H1 (cell line): ENCODE measurements at regions not wholly inside any gene's neighbourhood (a gene's known extent, or its start where the extent isn't known, plus 50 kb on each side); places are given as distances from the start of the nearest gene placed in this dataset.

Source experiments
- CTCF ChIA-PET: fragments of 300-600 bp; sonication (Branson Sonifier 250); formaldehyde crosslinking; loops from one replicate; lab custom pipeline; 2021; ENCODE audit not compliant: partially characterized antibody; lab: Charles Lee
- POLR2A ChIA-PET: fragments of 300-600 bp; sonication (Branson Sonifier 250); formaldehyde crosslinking; loops from one replicate; lab custom pipeline; 2021; ENCODE audit warnings: inconsistent platforms; ENCODE audit not compliant: partially characterized antibody; lab: Charles Lee
- DNase-seq, 2 experiments: peaks; one replicate each; pipeline versions ENCODE4 v3.0.0 to v3.0.0-alpha.2; 2010 to 2022; ENCODE audit warnings: low spot score in 2 of 2, low read depth in 1 of 2, mixed read lengths in 1 of 2
- FAIRE-seq: peaks from 2 replicates; lab custom pipeline; 2011; peaks lifted over from hg19 to GRCh38; lab: Jason Lieb, UNC
- H2AFZ ChIP-seq: 2 replicates; pipeline ENCODE4 v1.8.1; 2012; ENCODE audit warnings: low read length, inconsistent platforms
- H2AK5ac ChIP-seq: 2 replicates; pipeline ENCODE4 v1.6.1; 2013; ENCODE audit warnings: low read depth, low read length
- H2BK120ac ChIP-seq: replicated peaks from 2 replicates; pipeline ENCODE3; 2013; ENCODE audit warnings: low read depth, low read length, inconsistent platforms
- H2BK12ac ChIP-seq: 2 replicates; pipeline ENCODE4 v1.6.1; 2013; ENCODE audit warnings: low read depth, low read length
- H2BK15ac ChIP-seq: 2 replicates; pipeline ENCODE4 v1.6.1; 2013; ENCODE audit warnings: low read length
- H2BK20ac ChIP-seq: 2 replicates; pipeline ENCODE4 v1.6.1; 2013; ENCODE audit warnings: low read length
- H2BK5ac ChIP-seq: 2 replicates; pipeline ENCODE4 v1.6.1; 2013; ENCODE audit warnings: low read depth, low read length
- H3K14ac ChIP-seq: 2 replicates; pipeline ENCODE4 v1.6.1; 2013; ENCODE audit warnings: inconsistent platforms; ENCODE audit not compliant: insufficient read length
- H3K18ac ChIP-seq: 2 replicates; pipeline ENCODE4 v1.6.1; 2013; ENCODE audit warnings: low read length; ENCODE audit errors: extremely low read depth
- H3K23ac ChIP-seq: 2 replicates; pipeline ENCODE4 v1.6.1; 2013; ENCODE audit warnings: inconsistent platforms; ENCODE audit not compliant: insufficient read length
- H3K23me2 ChIP-seq: 2 replicates; pipeline ENCODE4 v1.6.1; 2013; ENCODE audit warnings: low read depth, low read length
- H3K27ac ChIP-seq: 2 replicates; pipeline ENCODE4 v1.6.1; 2011; ENCODE audit warnings: low read depth, low read length, inconsistent platforms
- H3K27me3 ChIP-seq, 4 experiments: replicated peaks in 1 of 4; 1 replicate in 1 of 4; 2 replicates in 3 of 4; pipeline versions ENCODE4 v1.6.1 to v1.8.1; 2011 to 2013; ENCODE audit warnings: low read length in 3 of 4, mild to moderate bottlenecking in 3 of 4, inconsistent platforms in 2 of 4, mixed read lengths in 2 of 4, moderate library complexity in 1 of 4; ENCODE audit not compliant: control insufficient read depth in 3 of 4, insufficient read depth in 3 of 4; ENCODE audit errors: extremely low read depth in 1 of 4
- H3K36me3 ChIP-seq, 4 experiments: 2 replicates each; pipeline versions ENCODE4 v1.6.1 to v1.8.1; 2011 to 2013; ENCODE audit warnings: mild to moderate bottlenecking in 4 of 4, low read length in 3 of 4, moderate library complexity in 2 of 4, control low read depth in 1 of 4, inconsistent platforms in 1 of 4; ENCODE audit not compliant: insufficient read depth in 4 of 4, control insufficient read depth in 2 of 4
- H3K4ac ChIP-seq: replicated peaks from 2 replicates; pipeline ENCODE3; 2013; ENCODE audit warnings: low read length, low read depth, mixed read lengths, inconsistent platforms; ENCODE audit not compliant: insufficient read length
- H3K4me1 ChIP-seq, 4 experiments: replicated peaks in 1 of 4; 1 replicate in 1 of 4; 2 replicates in 3 of 4; pipeline versions ENCODE4 v1.6.1 to v1.8.1; 2011 to 2013; ENCODE audit warnings: low read length in 3 of 4, inconsistent platforms in 2 of 4, mixed read lengths in 1 of 4; ENCODE audit not compliant: insufficient read depth in 4 of 4, control insufficient read depth in 3 of 4
- H3K4me2 ChIP-seq, 2 experiments: 2 replicates each; pipeline versions ENCODE4 v1.6.1 to v1.8.1; 2011 to 2013; ENCODE audit warnings: low read depth in 2 of 2, low read length in 2 of 2, control low read depth in 1 of 2, inconsistent platforms in 1 of 2, mild to moderate bottlenecking in 1 of 2; ENCODE audit not compliant: insufficient read depth in 1 of 2
- H3K4me3 ChIP-seq, 4 experiments: fragments of 200-600, 300-600 bp in 1 of 4; sonication (generic), shearing (Covaris generic), sonication (Bioruptor Twin) in 1 of 4; 2 replicates each; pipeline versions ENCODE4 v1.5.1 to v1.8.1; 2011 to 2016; ENCODE audit warnings: low read length in 4 of 4, low read depth in 3 of 4, control low read depth in 2 of 4, inconsistent platforms in 2 of 4, mild to moderate bottlenecking in 2 of 4, mixed read lengths in 1 of 4, moderate library complexity in 1 of 4; ENCODE audit not compliant: insufficient read depth in 2 of 4; ENCODE audit errors: extremely low read depth in 1 of 4
- H3K56ac ChIP-seq: replicated peaks from 2 replicates; pipeline ENCODE3; 2013; ENCODE audit warnings: low read depth, mild to moderate bottlenecking, mixed read lengths, low read length, inconsistent platforms; ENCODE audit not compliant: insufficient read length
- H3K79me1 ChIP-seq: 2 replicates; pipeline ENCODE4 v1.6.1; 2013; ENCODE audit warnings: low read depth, low read length, control low read depth
- H3K79me2 ChIP-seq, 2 experiments: 2 replicates each; pipeline versions ENCODE4 v1.6.1 to v1.8.1; 2012 to 2013; ENCODE audit warnings: low read length in 2 of 2, mild to moderate bottlenecking in 2 of 2, inconsistent platforms in 1 of 2; ENCODE audit not compliant: insufficient read depth in 2 of 2, control insufficient read depth in 1 of 2
- H3K9ac ChIP-seq, 4 experiments: replicated peaks in 1 of 4; 1 replicate in 1 of 4; 2 replicates in 3 of 4; pipeline versions ENCODE4 v1.6.1 to v1.8.1; 2011 to 2013; ENCODE audit warnings: low read depth in 3 of 4, low read length in 3 of 4, control low read depth in 2 of 4, mild to moderate bottlenecking in 2 of 4, moderate library complexity in 2 of 4, inconsistent platforms in 1 of 4; ENCODE audit errors: extremely low read depth in 1 of 4
- H3K9me3 ChIP-seq, 2 experiments: 2 replicates each; pipeline versions ENCODE4 v1.6.1 to v1.8.1; 2012 to 2013; ENCODE audit warnings: mild to moderate bottlenecking in 2 of 2, moderate library complexity in 2 of 2, control low read depth in 1 of 2, inconsistent platforms in 1 of 2, low read depth in 1 of 2, low read length in 1 of 2, mixed read lengths in 1 of 2; ENCODE audit not compliant: insufficient read depth in 2 of 2
- H4K20me1 ChIP-seq, 2 experiments: replicated peaks in 1 of 2; 2 replicates each; pipeline versions ENCODE3 to v1.8.1; 2011 to 2013; ENCODE audit warnings: inconsistent platforms in 2 of 2, low read length in 2 of 2, mild to moderate bottlenecking in 1 of 2; ENCODE audit not compliant: insufficient read depth in 2 of 2, control insufficient read depth in 1 of 2
- H4K5ac ChIP-seq: 2 replicates; pipeline ENCODE4 v1.6.1; 2013; ENCODE audit warnings: low read length, low read depth, mixed read lengths, inconsistent platforms; ENCODE audit not compliant: insufficient read length
- H4K8ac ChIP-seq: 2 replicates; pipeline ENCODE4 v1.8.0; 2013; ENCODE audit warnings: mild to moderate bottlenecking, moderate library complexity, low read length, inconsistent platforms; ENCODE audit not compliant: insufficient read depth; ENCODE audit errors: extremely low read depth
- H4K91ac ChIP-seq: replicated peaks from 2 replicates; pipeline ENCODE3; 2013; ENCODE audit warnings: low read length, mixed read lengths, inconsistent platforms; ENCODE audit not compliant: insufficient read length
- BACH1 ChIP-seq: IDR thresholded peaks from 2 replicates; pipeline ENCODE4 v1.6.1; 2012; ENCODE audit warnings: low read length, improper control_type of control experiment
- CEBPB ChIP-seq: IDR thresholded peaks from 2 replicates; pipeline ENCODE4 v1.6.1; 2012; ENCODE audit warnings: low read depth, low read length
- CREB1 ChIP-seq: IDR thresholded peaks from 2 replicates; pipeline ENCODE4 v1.6.1; 2012; ENCODE audit warnings: inconsistent platforms
- CTBP2 ChIP-seq: IDR thresholded peaks from 2 replicates; pipeline ENCODE4 v1.7.0; 2011; ENCODE audit warnings: borderline replicate concordance, mild to moderate bottlenecking, moderate library complexity, mixed read lengths, low read length; ENCODE audit not compliant: insufficient read depth, insufficient read length
- EZH2 ChIP-seq: fragments of 200-600 bp; sonication (generic); IDR thresholded peaks from 2 replicates; pipeline ENCODE4 v1.7.1; 2012; ENCODE audit warnings: low read depth, mild to moderate bottlenecking, moderate library complexity, low read length, inconsistent platforms; ENCODE audit not compliant: severe bottlenecking
- FOSL1 ChIP-seq: IDR thresholded peaks from 2 replicates; pipeline ENCODE4 v1.6.1; 2011; ENCODE audit warnings: mild to moderate bottlenecking, low read depth, low read length, moderate library complexity; ENCODE audit not compliant: insufficient read depth
- NANOG ChIP-seq: IDR thresholded peaks from 2 replicates; pipeline ENCODE4 v1.6.1; 2011; ENCODE audit warnings: low read length, low read depth, mild to moderate bottlenecking, inconsistent platforms; ENCODE audit not compliant: insufficient read depth, poor library complexity, severe bottlenecking
- PHF8 ChIP-seq: fragments of 200-600 bp; sonication (generic); conservative IDR thresholded peaks from 2 replicates; pipeline ENCODE4 v1.7.1; 2012; ENCODE audit warnings: low read depth, mild to moderate bottlenecking, inconsistent platforms, low read length, moderate library complexity
- RFX5 ChIP-seq: IDR thresholded peaks from 2 replicates; pipeline ENCODE4 v1.6.1; 2011; ENCODE audit warnings: low read depth, low read length, improper control_type of control experiment, borderline replicate concordance
- TAF1 ChIP-seq: IDR thresholded peaks from 2 replicates; pipeline ENCODE4 v1.6.1; 2011; ENCODE audit warnings: mild to moderate bottlenecking, low read depth, low read length
- TCF12 ChIP-seq: IDR thresholded peaks from 2 replicates; pipeline ENCODE4 v1.6.1; 2011; ENCODE audit warnings: low read depth, mild to moderate bottlenecking, low read length
- ZNF274 ChIP-seq: IDR thresholded peaks from 2 replicates; pipeline ENCODE4 v1.7.0; 2012; ENCODE audit warnings: low read length, borderline replicate concordance; ENCODE audit errors: extremely low read depth
- WGBS, 2 experiments: shearing (Covaris generic) in 1 of 2; methylation state at CpG; one replicate each; pipeline versions ENCODE4 v1.1.6 to v1.1.7; 2013 to 2015; ENCODE audit warnings: low lambda C conversion rate in 2 of 2, mixed read lengths in 2 of 2, inconsistent platforms in 1 of 2, low coverage in 1 of 2, missing lambda C conversion rate in 1 of 2; ENCODE audit not compliant: insufficient replicate concordance in 2 of 2, insufficient coverage in 1 of 2, insufficient read length in 1 of 2; ENCODE audit errors: extremely low coverage in 1 of 2, missing lambda C conversion rate in 1 of 2; 5-methylcytosine and 5-hydroxymethylcytosine counted together

DNA sequence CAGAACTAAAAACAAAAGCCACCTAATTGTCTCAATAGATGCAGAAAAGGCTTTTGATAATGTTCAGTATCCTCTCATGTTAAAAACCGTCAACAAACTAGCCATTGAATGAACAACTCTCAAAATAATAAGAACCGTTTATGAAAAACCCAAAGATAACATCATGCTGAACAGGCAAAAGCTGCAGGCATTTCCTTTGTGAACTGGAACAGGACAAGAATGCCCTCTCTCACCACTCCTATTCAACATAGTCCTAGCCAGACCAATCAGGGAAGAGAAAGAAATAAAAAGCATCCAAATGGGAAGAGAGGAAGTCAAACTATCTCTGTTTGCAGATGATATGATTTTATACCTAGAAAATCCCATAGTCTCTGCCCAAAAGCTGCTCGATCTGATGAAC lies 179.6 kb upstream of the EDNRB start:
- Histone ChIP-seq H4K8ac (no peak overlapping the region), H2BK20ac (no peak overlapping the region), H2AFZ (no peak overlapping the region), H3K23ac (no peak overlapping the region), H4K91ac (no peak overlapping the region)
- no peak for FAIRE-seq
- TF ChIP-seq ZNF274 (no peak), NANOG (no peak), CTBP2 (no peak), TCF12 (no peak), FOSL1 (no peak), TAF1 (no peak), CEBPB (no peak), CREB1 (no peak), PHF8 (no peak), BACH1 (no peak), EZH2 (no peak), RFX5 (no peak)
- TF ChIP-seq, all 59 proteins: peak for 0
- Histone ChIP-seq H3K4me2 (no peak overlapping the region), H3K27me3 (peaks cover 0 to 1% (median 0%) of the 10 kb centered on the region in 4 experiments; a peak in 1 of 7 replicates), H3K56ac (no peak overlapping the region), H2BK12ac (no peak overlapping the region), H3K18ac (no peak overlapping the region), H3K27ac (no peak overlapping the region), H3K4me3 (no peak overlapping the region), H3K23me2 (no peaks in the 10 kb centered on the region), H3K14ac (no peak overlapping the region), H3K79me2 (no peaks in the 10 kb centered on the region), H2BK15ac (no peak overlapping the region), H3K9me3 (no peaks in the 10 kb centered on the region), H2AK5ac (no peak overlapping the region), H3K9ac (no peak overlapping the region), H2BK120ac (no peak overlapping the region), H3K4ac (no peak overlapping the region), H3K36me3 (no peaks in the 10 kb centered on the region), H3K79me1 (no peaks in the 10 kb centered on the region), H4K5ac (no peak overlapping the region), H4K20me1 (no peaks in the 10 kb centered on the region), H2BK5ac (no peak overlapping the region), H3K4me1 (no peaks in the 10 kb centered on the region)
- ChIA-PET CTCF (interaction anchor here (1.2 kb wide), 1 partner anchor 23 kb away, joined by 3 read pairs; no protein-coding TSS in a partner anchor), POLR2A (no interaction called here)
- WGBS, 2 experiments, result 92% methylated on average over 3 of the region's 3 CpGs; no CpG with 5 or more reads in 1 of the 2 experiments
- DNase-seq, result no peak
